CD14-positive monocyte (primary cell): ENCODE measurements at regions not wholly inside any gene's neighbourhood (a gene's known extent, or its start where the extent isn't known, plus 50 kb on each side); places are given as distances from the start of the nearest gene placed in this dataset.

Source experiments
- DNase-seq, 3 donors: peaks; one replicate each; pipeline ENCODE4 v3.0.0-alpha.2; 2011 to 2022
- H2AFZ ChIP-seq: 2 replicates; pipeline ENCODE4 v1.6.0; 2012; ENCODE audit warnings: mild to moderate bottlenecking, low read depth, low read length, inconsistent platforms; ENCODE audit not compliant: insufficient read depth, poor library complexity, severe bottlenecking
- H3K27ac ChIP-seq, 2 donors: 1 replicate in 1 of 2; 2 replicates in 1 of 2; pipeline ENCODE4 v1.5.1; 2012 to 2013; ENCODE audit warnings: low read length in 2 of 2, control low read depth in 1 of 2, inconsistent platforms in 1 of 2, low read depth in 1 of 2, mild to moderate bottlenecking in 1 of 2
- H3K27me3 ChIP-seq, 2 donors: one replicate each; pipeline versions ENCODE4 v1.6.0 to v1.6.1; 2011 to 2013; ENCODE audit warnings: low read length in 2 of 2; ENCODE audit not compliant: control insufficient read depth in 2 of 2, insufficient read depth in 2 of 2
- H3K36me3 ChIP-seq, 2 donors: replicated peaks in 1 of 2; 1 replicate in 1 of 2; 2 replicates in 1 of 2; pipeline versions ENCODE4 v1.5.1 to v1.6.1; 2012 to 2013; ENCODE audit warnings: low read length in 2 of 2, control low read depth in 1 of 2, inconsistent platforms in 1 of 2, mild to moderate bottlenecking in 1 of 2; ENCODE audit not compliant: insufficient read depth in 2 of 2, control insufficient read depth in 1 of 2
- H3K4me1 ChIP-seq, 2 donors: 1 replicate in 1 of 2; 2 replicates in 1 of 2; pipeline versions ENCODE4 v1.5.1 to v1.6.1; 2012 to 2013; ENCODE audit warnings: low read length in 2 of 2, control low read depth in 1 of 2, inconsistent platforms in 1 of 2, mild to moderate bottlenecking in 1 of 2, moderate library complexity in 1 of 2; ENCODE audit not compliant: insufficient read depth in 2 of 2, control insufficient read depth in 1 of 2
- H3K4me2 ChIP-seq: replicated peaks from 2 replicates; pipeline ENCODE3; 2012; ENCODE audit warnings: low read length, moderate library complexity, mild to moderate bottlenecking; ENCODE audit not compliant: poor library complexity, severe bottlenecking; ENCODE audit errors: extremely low read depth
- H3K4me3 ChIP-seq, 3 experiments: fragments of 200-600 bp in 1 of 3; sonication (generic) in 1 of 3; replicated peaks in 1 of 3; 1 replicate in 2 of 3; 2 replicates in 1 of 3; pipeline ENCODE4 v1.5.1; 2011 to 2013; ENCODE audit warnings: low read length in 3 of 3, mild to moderate bottlenecking in 3 of 3, control low read depth in 2 of 3, low read depth in 2 of 3, inconsistent platforms in 1 of 3, moderate library complexity in 1 of 3
- H3K79me2 ChIP-seq: 2 replicates; pipeline ENCODE4 v1.6.0; 2012; ENCODE audit warnings: mild to moderate bottlenecking, control low read depth, inconsistent platforms, low read length, moderate library complexity; ENCODE audit not compliant: insufficient read depth
- H3K9ac ChIP-seq: 2 replicates; pipeline ENCODE4 v1.6.0; 2017; ENCODE audit warnings: low read length, mild to moderate bottlenecking; ENCODE audit not compliant: insufficient read depth, poor library complexity, severe bottlenecking
- H3K9me3 ChIP-seq, 2 donors: replicated peaks in 1 of 2; 1 replicate in 1 of 2; 2 replicates in 1 of 2; pipeline versions ENCODE4 v1.5.1 to v1.6.1; 2012 to 2013; ENCODE audit warnings: low read length in 2 of 2, control low read depth in 1 of 2; ENCODE audit not compliant: control insufficient read depth in 1 of 2, insufficient read depth in 1 of 2
- H4K20me1 ChIP-seq: 2 replicates; pipeline ENCODE4 v1.6.0; 2012; ENCODE audit warnings: mild to moderate bottlenecking, low read length, control low read depth, moderate library complexity; ENCODE audit not compliant: insufficient read depth
- H3K27ac Mint-ChIP-seq, 7 donors: one replicate each; pipeline ENCODE4 v1.8.0; 2020; ENCODE audit warnings: mild to moderate bottlenecking in 7 of 7, mixed read lengths in 7 of 7, moderate library complexity in 6 of 7, inconsistent platforms in 2 of 7
- H3K27me3 Mint-ChIP-seq, 3 donors: one replicate each; pipeline ENCODE4 v1.8.0; 2021 to 2022; ENCODE audit warnings: low read depth in 3 of 3, mild to moderate bottlenecking in 3 of 3, mixed read lengths in 3 of 3, moderate library complexity in 3 of 3, inconsistent platforms in 1 of 3
- H3K36me3 Mint-ChIP-seq, 2 donors: one replicate each; pipeline ENCODE4 v1.8.0; 2020; ENCODE audit warnings: mixed read lengths in 2 of 2, inconsistent platforms in 1 of 2, mild to moderate bottlenecking in 1 of 2
- H3K4me1 Mint-ChIP-seq: one replicate; pipeline ENCODE4 v1.8.0; 2020; ENCODE audit warnings: mild to moderate bottlenecking, mixed read lengths
- H3K4me3 Mint-ChIP-seq, 2 donors: one replicate each; pipeline ENCODE4 v1.8.0; 2020; ENCODE audit warnings: mild to moderate bottlenecking in 2 of 2, mixed read lengths in 2 of 2, moderate library complexity in 1 of 2
- H3K9me3 Mint-ChIP-seq, 7 donors: one replicate each; pipeline ENCODE4 v1.8.0; 2020 to 2022; ENCODE audit warnings: mixed read lengths in 7 of 7, mild to moderate bottlenecking in 6 of 7, moderate library complexity in 6 of 7, inconsistent platforms in 2 of 7
- WGBS: methylation state at CpG from one replicate; pipeline ENCODE4 v1.1.5; 2013; ENCODE audit warnings: missing lambda C conversion rate; ENCODE audit not compliant: insufficient coverage; 5-methylcytosine and 5-hydroxymethylcytosine counted together
- intact Hi-C, 2 donors: fragments of 100-400 bp; cut with micrococcal nuclease; formaldehyde crosslinking; loops; one replicate each; pipeline versions ENCODE4 v1.15.0 to v1.15.1; 2023
- TF ChIP-seq, protein P1 (sequence below): fragments of 200-600 bp; IDR thresholded peaks from one replicate; pipeline ENCODE4 v1.8.0; 2022; ENCODE audit warnings: antibody characterized with exemption, mild to moderate bottlenecking

DNA sequence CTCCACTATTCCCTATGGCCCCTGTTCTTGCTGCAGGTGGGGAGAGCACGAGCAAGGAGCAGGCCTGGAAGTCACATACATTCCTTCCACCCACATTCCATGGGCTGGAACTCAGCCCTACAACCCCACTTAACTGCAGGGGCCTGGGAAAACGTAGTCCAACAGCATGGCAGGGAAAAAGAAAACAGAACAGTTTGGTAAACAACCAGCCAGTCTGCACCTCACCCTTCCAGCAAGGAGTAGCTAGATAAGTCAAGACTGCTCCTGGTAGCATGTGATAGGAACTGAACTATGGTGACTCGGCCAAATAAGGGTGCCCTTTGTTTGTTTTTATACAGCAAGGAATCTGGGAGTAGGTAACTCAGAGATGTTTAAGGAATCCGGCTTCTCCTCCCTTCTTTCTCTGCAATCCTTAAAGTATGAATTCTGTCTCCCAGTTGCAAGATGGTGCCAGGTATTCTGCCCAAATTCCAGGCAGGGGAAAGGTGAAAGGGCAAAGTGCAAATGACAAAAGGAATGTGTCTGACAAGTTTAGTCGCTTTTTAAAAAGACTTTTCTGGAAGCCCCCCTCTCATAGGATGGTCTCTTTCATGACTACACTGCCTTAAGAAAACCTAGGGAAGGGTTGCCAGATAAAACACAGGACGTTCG lies 311.7 kb upstream of the NEBL start:
- H2AFZ ChIP-seq, result no peak overlapping the region
- H3K36me3 ChIP-seq, result no peaks in the 10 kb centered on the region
- intact Hi-C loops, result no loop called here
- H3K79me2 ChIP-seq, result no peaks in the 10 kb centered on the region
- peaks cover 9% of the 10 kb centered on the region for H3K4me1 Mint-ChIP-seq
- H3K4me2 ChIP-seq, result no peak overlapping the region
- no peak overlapping the region for H3K27ac ChIP-seq
- no peak for DNase-seq
- TF ChIP-seq, protein P1, sequence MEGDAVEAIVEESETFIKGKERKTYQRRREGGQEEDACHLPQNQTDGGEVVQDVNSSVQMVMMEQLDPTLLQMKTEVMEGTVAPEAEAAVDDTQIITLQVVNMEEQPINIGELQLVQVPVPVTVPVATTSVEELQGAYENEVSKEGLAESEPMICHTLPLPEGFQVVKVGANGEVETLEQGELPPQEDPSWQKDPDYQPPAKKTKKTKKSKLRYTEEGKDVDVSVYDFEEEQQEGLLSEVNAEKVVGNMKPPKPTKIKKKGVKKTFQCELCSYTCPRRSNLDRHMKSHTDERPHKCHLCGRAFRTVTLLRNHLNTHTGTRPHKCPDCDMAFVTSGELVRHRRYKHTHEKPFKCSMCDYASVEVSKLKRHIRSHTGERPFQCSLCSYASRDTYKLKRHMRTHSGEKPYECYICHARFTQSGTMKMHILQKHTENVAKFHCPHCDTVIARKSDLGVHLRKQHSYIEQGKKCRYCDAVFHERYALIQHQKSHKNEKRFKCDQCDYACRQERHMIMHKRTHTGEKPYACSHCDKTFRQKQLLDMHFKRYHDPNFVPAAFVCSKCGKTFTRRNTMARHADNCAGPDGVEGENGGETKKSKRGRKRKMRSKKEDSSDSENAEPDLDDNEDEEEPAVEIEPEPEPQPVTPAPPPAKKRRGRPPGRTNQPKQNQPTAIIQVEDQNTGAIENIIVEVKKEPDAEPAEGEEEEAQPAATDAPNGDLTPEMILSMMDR, result no peak
- H3K4me1 ChIP-seq, result peaks cover 5 to 9% of the 10 kb centered on the region in 2 donors
- no peaks in the 10 kb centered on the region for H4K20me1 ChIP-seq
- peaks cover 10 to 28% (median 17%) of the 10 kb centered on the region in 7 donors for H3K9me3 Mint-ChIP-seq
- 92% methylated on average over 2 of the region's 7 CpGs for WGBS
- peaks cover 0 to 2% (median 2%) of the 10 kb centered on the region in 3 donors for H3K27me3 Mint-ChIP-seq
- H3K27me3 ChIP-seq, result no peaks in the 10 kb centered on the region
- H3K4me3 ChIP-seq, result no peak overlapping the region
- H3K9ac ChIP-seq, result no peak overlapping the region
- no peaks in the 10 kb centered on the region for H3K36me3 Mint-ChIP-seq
- peaks cover 10 to 17% of the 10 kb centered on the region in 2 donors for H3K9me3 ChIP-seq
- peak overlapping the region in 2 of 7 donors; percentile 71 to 95 for H3K27ac Mint-ChIP-seq
- no peak overlapping the region for H3K4me3 Mint-ChIP-seq

DNA sequence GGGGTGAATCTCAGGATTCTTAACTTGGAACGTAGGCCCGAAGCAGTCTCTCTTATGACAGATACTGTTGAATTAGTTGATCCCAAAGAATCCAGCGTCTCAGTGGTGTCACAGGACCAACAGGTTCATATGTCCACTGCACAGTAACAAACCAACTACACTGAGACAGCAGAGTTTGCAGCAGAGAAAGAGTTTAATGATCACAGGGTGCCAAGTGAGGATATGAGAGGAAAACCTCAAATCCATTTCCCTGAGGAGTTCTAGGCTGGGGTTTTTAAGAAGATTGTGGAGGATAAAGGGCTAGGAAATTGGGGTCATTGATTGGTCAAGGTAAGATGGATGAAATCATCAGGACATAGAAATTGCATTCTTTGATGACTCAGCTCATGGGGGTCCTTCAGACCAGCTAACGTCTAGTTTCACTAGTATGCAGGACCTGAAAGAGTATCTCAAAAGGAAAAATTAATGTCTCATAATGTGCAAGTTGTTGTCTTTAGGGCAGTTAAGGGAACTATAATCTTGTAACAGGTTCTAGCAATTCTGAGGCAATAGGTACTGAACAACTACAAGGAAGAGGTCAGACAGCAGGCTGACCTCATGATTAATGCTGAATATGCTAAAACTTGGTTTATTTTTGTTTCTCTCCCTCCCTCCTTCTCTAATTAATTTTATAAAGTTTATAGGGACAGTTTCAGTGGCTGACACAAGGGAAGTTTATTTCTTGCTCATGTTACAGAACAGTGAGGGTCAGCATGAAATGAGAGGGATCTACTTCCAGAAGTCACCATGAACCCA lies 310.9 kb upstream of the NEBL start:
- DNase-seq, result no peak
- Mint-ChIP-seq H3K4me3 (no peak overlapping the region), H3K27me3 (peaks cover 0 to 2% (median 2%) of the 10 kb centered on the region in 3 donors), H3K36me3 (no peaks in the 10 kb centered on the region), H3K4me1 (peaks cover 9% of the 10 kb centered on the region), H3K9me3 (peaks cover 6 to 25% (median 16%) of the 10 kb centered on the region in 7 donors), H3K27ac (peak overlapping the region in 2 of 7 donors; percentile 15 to 71)
- Histone ChIP-seq H3K9me3 (peaks cover 10 to 17% of the 10 kb centered on the region in 2 donors), H3K79me2 (no peaks in the 10 kb centered on the region), H3K27ac (no peak overlapping the region), H3K4me3 (no peak overlapping the region), H3K9ac (no peak overlapping the region), H3K27me3 (no peaks in the 10 kb centered on the region), H3K4me1 (peaks cover 5 to 9% of the 10 kb centered on the region in 2 donors), H3K36me3 (no peaks in the 10 kb centered on the region), H2AFZ (no peak overlapping the region), H3K4me2 (no peak overlapping the region), H4K20me1 (no peaks in the 10 kb centered on the region)
- 95% methylated on average over 4 of the region's 4 CpGs for WGBS
- TF ChIP-seq, protein P1, result no peak
- intact Hi-C loops, result no loop called here
